GM18511 (cell line): ENCODE measurements at regions not wholly inside any gene's neighbourhood (a gene's known extent, or its start where the extent isn't known, plus 50 kb on each side); places are given as distances from the start of the nearest gene placed in this dataset.

Source experiments
- ATAC-seq: cut with Tn5 transposase; IDR thresholded peaks from one replicate; pipeline ENCODE4 v1.9.1; 2021; ENCODE audit warnings: mild to moderate bottlenecking, moderate library complexity; ENCODE audit not compliant: unreplicated experiment

GRCh38 chr3:182052332-182052731, 340.6 kb downstream of the SOX2 start:
- no peak for ATAC-seq

GRCh38 chr3:182052757-182053156, 341.0 kb downstream of the SOX2 start:
- ATAC-seq, result no peak

GRCh38 chr3:182058488-182058887, 346.8 kb downstream of the SOX2 start:
- no peak for ATAC-seq

GRCh38 chr3:182063742-182064141, 352.0 kb downstream of the SOX2 start:
- no peak for ATAC-seq

- ATAC-seq, result no peak
These were observed 355.7 kb downstream of the SOX2 start for GRCh38 chr3:182067423-182067822.

- ATAC-seq, result no peak
These were observed 366.6 kb downstream of the SOX2 start for GRCh38 chr3:182078316-182078715.

- no peak for ATAC-seq
These were observed 367.2 kb downstream of the SOX2 start for GRCh38 chr3:182078929-182079328.

GRCh38 chr3:182081096-182081495, 369.4 kb downstream of the SOX2 start:
- no peak for ATAC-seq

- no peak for ATAC-seq
These were observed 371.4 kb downstream of the SOX2 start for GRCh38 chr3:182083112-182083511.

- ATAC-seq, result peak; percentile 78
These were observed 381.0 kb downstream of the SOX2 start for GRCh38 chr3:182092662-182093262.

- ATAC-seq, result no peak
These were observed 382.6 kb downstream of the SOX2 start for GRCh38 chr3:182094321-182094720.

- ATAC-seq, result no peak
These were observed 393.2 kb downstream of the SOX2 start for GRCh38 chr3:182104881-182105280.

GRCh38 chr3:182105875-182106274, 394.1 kb downstream of the SOX2 start:
- no peak for ATAC-seq

- ATAC-seq, result no peak
These were observed 396.6 kb downstream of the SOX2 start for GRCh38 chr3:182108371-182108770.

GRCh38 chr3:182111967-182112366, 400.2 kb downstream of the SOX2 start:
- ATAC-seq, result no peak

GRCh38 chr3:182115328-182116015, 403.7 kb downstream of the SOX2 start:
- ATAC-seq, result no peak

- ATAC-seq, result no peak
These were observed 404.7 kb downstream of the SOX2 start for GRCh38 chr3:182116386-182116785.

GRCh38 chr3:182117131-182117530, 405.4 kb downstream of the SOX2 start:
- no peak for ATAC-seq

GRCh38 chr3:182117583-182117982, 405.9 kb downstream of the SOX2 start:
- no peak for ATAC-seq

GRCh38 chr3:182118066-182118465, 406.3 kb downstream of the SOX2 start:
- ATAC-seq, result no peak

GRCh38 chr3:182121401-182121800, 409.7 kb downstream of the SOX2 start:
- ATAC-seq, result no peak

GRCh38 chr3:182122779-182123178, 411.1 kb downstream of the SOX2 start:
- ATAC-seq, result no peak

- ATAC-seq, result no peak
These were observed 412.5 kb downstream of the SOX2 start for GRCh38 chr3:182124187-182124586.
